ENCODE measurements at regions not wholly inside any gene's neighbourhood (a gene's known extent, or its start where the extent isn't known, plus 50 kb on each side); places are given as distances from the start of the nearest gene placed in this dataset.

- Histone ChIP-seq H3K9me3 (ENCODE audit: insufficient read depth, low read depth, low read length) (no peaks in the 10 kb centered on the region), H4K20me1 (ENCODE audit: insufficient read depth, low read length, poor library complexity, severe bottlenecking) (no peaks in the 10 kb centered on the region)
- TF ChIP-seq CTCF (conservative IDR thresholded peaks at IDR 0.05; ENCODE audit: low read length) (no peak), EZH2phosphoT487 (IDR thresholded peaks at IDR 0.05; ENCODE audit: borderline replicate concordance) (no peak)
Observed at GRCh38 chr17:79231766-79232287, 157.2 kb downstream of the ENGASE start.

GRCh38 chr17:79230576-79230975, 156.0 kb downstream of the ENGASE start:
- Histone ChIP-seq H3K27me3 (ENCODE audit: insufficient read depth, low read length, poor library complexity, severe bottlenecking) (no peaks in the 10 kb centered on the region), H3K79me2 (ENCODE audit: insufficient read depth, low read length) (no peaks in the 10 kb centered on the region), H3K4me1 (ENCODE audit: insufficient read depth, low read length, poor library complexity, severe bottlenecking) (no peaks in the 10 kb centered on the region), H3K9ac (ENCODE audit: low read depth, low read length, poor library complexity, severe bottlenecking) (no peak overlapping the region), H2AFZ (ENCODE audit: low read length) (no peak overlapping the region), H4K20me1 (ENCODE audit: insufficient read depth, low read length, poor library complexity, severe bottlenecking) (no peaks in the 10 kb centered on the region), H3F3A (ENCODE audit: low read depth) (no peaks in the 10 kb centered on the region), H3K4me3 (ENCODE audit: low read length, poor library complexity, severe bottlenecking) (no peak overlapping the region), H3K4me2 (ENCODE audit: low read depth, low read length, poor library complexity, severe bottlenecking) (no peak overlapping the region), H3K9me2 (replicated peaks; ENCODE audit: low read depth, low read length) (no peaks in the 10 kb centered on the region), H3K36me3 (ENCODE audit: insufficient read depth, low read length) (no peaks in the 10 kb centered on the region), H3K9me3 (ENCODE audit: insufficient read depth, low read depth, low read length) (no peaks in the 10 kb centered on the region)
- TF ChIP-seq EZH2phosphoT487 (IDR thresholded peaks at IDR 0.05; ENCODE audit: borderline replicate concordance) (no peak), CTCF (conservative IDR thresholded peaks at IDR 0.05; ENCODE audit: low read length) (no peak)

More at GRCh38 chr17:79231766-79232287, 157.2 kb downstream of the ENGASE start:
- Histone ChIP-seq H3K79me2 (ENCODE audit: insufficient read depth, low read length) (no peaks in the 10 kb centered on the region), H3F3A (ENCODE audit: low read depth) (no peaks in the 10 kb centered on the region), H3K9ac (ENCODE audit: low read depth, low read length, poor library complexity, severe bottlenecking) (no peak overlapping the region), H3K4me2 (ENCODE audit: low read depth, low read length, poor library complexity, severe bottlenecking) (no peak overlapping the region), H3K27me3 (ENCODE audit: insufficient read depth, low read length, poor library complexity, severe bottlenecking) (no peaks in the 10 kb centered on the region), H3K36me3 (ENCODE audit: insufficient read depth, low read length) (no peaks in the 10 kb centered on the region), H3K4me3 (ENCODE audit: low read length, poor library complexity, severe bottlenecking) (no peak overlapping the region), H2AFZ (ENCODE audit: low read length) (no peak overlapping the region), H3K4me1 (ENCODE audit: insufficient read depth, low read length, poor library complexity, severe bottlenecking) (no peaks in the 10 kb centered on the region), H3K9me2 (replicated peaks; ENCODE audit: low read depth, low read length) (no peaks in the 10 kb centered on the region)

DNA sequence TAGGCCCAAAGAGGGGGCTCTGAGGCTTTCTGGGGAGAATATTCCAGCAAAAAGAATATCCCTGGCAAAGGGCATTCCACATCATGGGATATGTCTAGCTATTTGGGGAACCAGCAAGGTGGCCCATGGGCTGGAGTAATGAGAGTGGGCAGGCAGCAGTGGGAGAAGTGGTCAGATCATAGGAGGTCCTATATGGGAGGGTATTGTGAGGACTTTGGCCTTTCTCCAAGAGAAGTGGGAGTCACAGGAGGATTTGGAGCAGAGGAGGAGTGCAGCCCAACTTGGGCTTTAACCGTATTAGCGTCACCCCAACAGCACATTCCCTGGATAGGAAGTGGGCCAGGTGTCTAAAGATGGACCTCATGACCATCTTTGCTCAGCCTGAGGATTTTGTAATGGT, 151.4 kb downstream of the ENGASE start:
- H4K20me1 ChIP-seq (ENCODE audit: insufficient read depth, low read length, poor library complexity, severe bottlenecking): no peaks in the 10 kb centered on the region
- no peak overlapping the region for H3K9ac ChIP-seq (ENCODE audit: low read depth, low read length, poor library complexity, severe bottlenecking)
- H3K4me2 ChIP-seq (ENCODE audit: low read depth, low read length, poor library complexity, severe bottlenecking): no peak overlapping the region
- H3K27me3 ChIP-seq (ENCODE audit: insufficient read depth, low read length, poor library complexity, severe bottlenecking): no peaks in the 10 kb centered on the region
- H2AFZ ChIP-seq (ENCODE audit: low read length): no peak overlapping the region
- no peaks in the 10 kb centered on the region for H3F3A ChIP-seq (ENCODE audit: low read depth)
- no peaks in the 10 kb centered on the region for H3K36me3 ChIP-seq (ENCODE audit: insufficient read depth, low read length)
- H3K9me2 ChIP-seq (replicated peaks; ENCODE audit: low read depth, low read length): no peaks in the 10 kb centered on the region
- no peaks in the 10 kb centered on the region for H3K79me2 ChIP-seq (ENCODE audit: insufficient read depth, low read length)
- no peak overlapping the region for H3K4me3 ChIP-seq (ENCODE audit: low read length, poor library complexity, severe bottlenecking)
- H3K9me3 ChIP-seq (ENCODE audit: insufficient read depth, low read depth, low read length): no peaks in the 10 kb centered on the region
- H3K4me1 ChIP-seq (ENCODE audit: insufficient read depth, low read length, poor library complexity, severe bottlenecking): no peaks in the 10 kb centered on the region
- TF ChIP-seq CTCF (conservative IDR thresholded peaks at IDR 0.05; ENCODE audit: low read length): no peak
- no peak for TF ChIP-seq EZH2phosphoT487 (IDR thresholded peaks at IDR 0.05; ENCODE audit: borderline replicate concordance)
